HUDEP-2 (cell line): ENCODE measurements at regions not wholly inside any gene's neighbourhood (a gene's known extent, or its start where the extent isn't known, plus 50 kb on each side); places are given as distances from the start of the nearest gene placed in this dataset.

ENCODE experiments used
- DNase-seq, 76 experiments: peaks; one replicate each; lab custom pipeline; 2025; ENCODE audit not compliant: unreplicated experiment in 76 of 76; lab: John Stamatoyannopoulos, UW

GRCh38 chr18:24530630-24531111, 70.2 kb downstream of the HRH4 start:
- DNase-seq: peak in 6 of 76 experiments; percentile 7 to 36 (median 21)

DNA sequence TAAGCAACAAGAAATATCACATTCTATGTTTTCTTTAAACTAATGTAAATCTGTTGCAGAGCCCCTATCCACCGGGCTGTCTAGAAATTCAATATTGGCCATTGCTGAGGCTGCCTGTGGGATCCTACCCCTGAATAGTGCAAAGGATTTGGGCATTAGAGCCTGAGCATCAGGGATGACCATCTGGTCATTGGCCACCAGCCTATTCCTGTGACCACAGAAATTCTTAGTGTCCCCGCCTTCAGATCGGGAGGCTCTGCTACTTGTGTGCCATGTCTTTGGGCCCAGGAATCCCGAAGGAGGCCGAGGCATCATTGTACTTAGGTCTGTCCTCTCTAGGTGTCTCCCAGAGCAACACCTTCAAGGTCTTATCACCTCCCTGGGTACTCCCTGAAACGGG, 73.8 kb downstream of the HRH4 start:
- DNase-seq: no peak

DNA sequence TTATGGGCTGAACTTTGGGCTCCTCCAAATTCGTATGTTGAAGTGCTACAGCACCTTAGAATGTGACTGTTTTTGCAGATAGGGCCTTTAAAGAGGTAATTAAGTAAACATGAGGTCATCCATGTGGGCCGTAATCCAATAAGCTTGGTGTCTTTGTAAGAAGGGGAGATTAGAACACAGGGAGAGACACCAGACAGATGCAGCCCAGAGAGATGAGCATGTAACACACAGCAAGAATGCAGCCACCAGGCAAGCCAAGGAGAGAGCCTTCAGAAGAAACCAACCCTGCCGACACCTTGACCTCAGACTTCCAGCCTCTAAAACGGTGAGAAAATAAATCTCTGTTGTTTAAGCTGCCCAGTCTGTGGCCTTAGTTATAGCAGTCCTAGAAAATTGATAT, 74.3 kb downstream of the HRH4 start:
- no peak for DNase-seq

DNA sequence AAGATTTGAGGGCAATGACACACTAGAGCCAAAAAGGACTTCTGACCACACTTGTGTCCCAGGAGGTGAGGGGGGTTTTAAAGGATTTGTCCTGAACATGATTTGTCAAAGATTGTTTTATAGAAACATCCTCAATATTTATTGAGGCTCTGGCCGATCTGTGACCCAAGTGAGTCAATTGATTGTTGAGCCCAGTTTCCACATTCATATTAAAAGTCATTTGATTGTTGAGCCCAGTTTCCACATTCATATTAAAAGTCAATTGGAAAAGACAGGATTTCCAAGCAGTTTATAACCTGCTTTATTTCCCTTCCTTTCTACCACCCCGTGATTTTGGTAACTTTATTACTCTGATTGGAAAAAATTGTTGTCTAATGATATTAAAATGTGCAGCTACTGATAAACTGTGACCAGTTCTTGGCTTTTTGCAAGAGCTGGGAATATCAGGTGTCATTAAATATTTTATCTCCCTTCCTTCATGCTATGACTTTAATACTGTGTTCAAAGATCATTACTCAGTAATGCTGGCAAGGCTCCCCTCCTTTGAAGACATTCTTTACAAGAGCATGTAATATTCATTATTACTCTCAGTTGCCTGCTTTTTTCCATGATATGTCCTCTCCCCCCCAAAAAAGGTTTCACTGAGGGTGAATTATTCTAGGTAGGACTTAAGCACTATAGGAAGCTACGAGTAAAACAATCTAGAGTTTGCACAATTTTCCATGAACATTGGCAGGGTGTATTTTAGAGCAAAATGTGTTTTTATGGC, 75.3 kb downstream of the HRH4 start:
- DNase-seq: no peak

DNA sequence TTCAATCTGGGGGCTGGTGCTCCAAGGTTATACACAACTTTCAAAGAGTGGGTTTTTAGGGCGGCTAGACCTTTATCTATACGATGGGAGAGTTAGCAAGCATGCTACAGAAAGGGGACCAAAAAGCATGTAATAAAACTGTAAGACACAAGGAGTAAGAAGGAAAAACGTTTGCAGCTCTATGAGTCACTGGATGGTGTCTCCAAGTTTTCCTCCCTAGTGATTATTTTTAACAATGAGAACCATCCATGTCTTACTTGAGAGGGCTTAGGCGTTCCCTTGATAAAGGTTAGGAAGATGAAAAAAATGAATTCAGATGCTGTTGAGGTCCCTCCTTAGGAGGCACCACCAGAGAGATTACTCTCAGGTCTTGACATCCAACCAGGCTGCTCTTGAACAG, 75.9 kb downstream of the HRH4 start:
- DNase-seq: no peak

- no peak for DNase-seq
Measured at GRCh38 chr18:24536834-24537233, 76.4 kb downstream of the HRH4 start.

DNA sequence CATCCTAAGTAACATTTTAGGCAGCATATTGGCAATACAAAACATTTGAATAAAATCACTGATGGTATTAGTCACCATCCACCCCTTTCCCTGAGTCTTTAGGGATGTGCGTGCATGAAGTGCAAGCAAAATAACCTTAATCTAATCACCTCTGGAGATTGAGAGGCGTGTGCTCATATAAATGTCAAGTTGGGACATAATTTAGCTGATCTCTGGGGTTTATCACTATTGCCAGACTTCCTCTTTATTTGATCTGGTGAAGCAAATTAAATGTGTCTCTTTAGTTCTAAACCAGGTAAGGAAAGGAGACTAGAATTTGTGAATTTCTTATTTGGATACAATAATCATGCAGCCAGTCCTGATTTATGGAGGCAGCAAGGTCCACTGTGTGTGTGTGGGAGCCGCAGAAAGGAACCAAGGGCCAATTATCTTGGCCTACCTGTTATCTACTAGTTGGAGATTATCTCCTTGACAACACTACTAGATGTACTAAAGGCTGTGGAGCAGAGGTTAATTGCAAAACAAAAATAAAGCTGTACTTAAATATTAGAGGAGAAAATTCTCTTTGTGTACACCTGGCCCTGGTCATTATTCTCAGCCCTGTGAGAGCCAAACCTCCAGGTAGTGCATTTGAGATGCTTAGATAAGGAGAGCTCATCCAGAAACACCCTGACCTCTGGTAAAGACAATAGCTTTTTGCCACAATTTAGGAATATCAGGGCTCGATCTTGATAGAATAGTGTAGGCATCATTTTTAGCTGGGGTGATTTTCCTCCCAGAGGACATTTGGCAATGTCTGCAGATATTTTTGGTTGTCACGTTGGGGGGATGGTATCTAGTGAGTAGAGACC, 78.2 kb downstream of the HRH4 start:
- peak in 1 of 76 experiments; percentile 8 for DNase-seq

- no peak for DNase-seq
Measured at GRCh38 chr18:24539866-24540617, 79.6 kb downstream of the HRH4 start.

DNA sequence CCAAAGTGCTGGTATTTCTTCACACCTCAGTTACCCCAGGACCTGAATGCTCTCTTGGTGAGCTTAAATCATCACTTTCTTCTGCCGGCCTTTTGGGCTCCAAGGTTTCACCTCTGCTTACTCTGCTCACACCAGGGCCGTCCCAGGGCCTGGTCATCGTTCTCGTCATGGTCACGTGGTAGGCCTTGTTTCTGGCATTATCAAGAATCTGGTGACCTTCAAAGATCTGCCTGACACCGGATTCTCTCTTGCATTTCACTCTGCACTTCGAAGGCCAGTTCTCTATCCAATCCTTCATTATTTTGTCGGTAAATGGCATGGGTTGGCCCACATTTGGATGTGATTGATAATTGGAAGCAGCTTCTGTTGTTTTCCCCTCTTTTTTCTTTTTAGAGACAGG, 80.5 kb downstream of the HRH4 start:
- DNase-seq: no peak

DNA sequence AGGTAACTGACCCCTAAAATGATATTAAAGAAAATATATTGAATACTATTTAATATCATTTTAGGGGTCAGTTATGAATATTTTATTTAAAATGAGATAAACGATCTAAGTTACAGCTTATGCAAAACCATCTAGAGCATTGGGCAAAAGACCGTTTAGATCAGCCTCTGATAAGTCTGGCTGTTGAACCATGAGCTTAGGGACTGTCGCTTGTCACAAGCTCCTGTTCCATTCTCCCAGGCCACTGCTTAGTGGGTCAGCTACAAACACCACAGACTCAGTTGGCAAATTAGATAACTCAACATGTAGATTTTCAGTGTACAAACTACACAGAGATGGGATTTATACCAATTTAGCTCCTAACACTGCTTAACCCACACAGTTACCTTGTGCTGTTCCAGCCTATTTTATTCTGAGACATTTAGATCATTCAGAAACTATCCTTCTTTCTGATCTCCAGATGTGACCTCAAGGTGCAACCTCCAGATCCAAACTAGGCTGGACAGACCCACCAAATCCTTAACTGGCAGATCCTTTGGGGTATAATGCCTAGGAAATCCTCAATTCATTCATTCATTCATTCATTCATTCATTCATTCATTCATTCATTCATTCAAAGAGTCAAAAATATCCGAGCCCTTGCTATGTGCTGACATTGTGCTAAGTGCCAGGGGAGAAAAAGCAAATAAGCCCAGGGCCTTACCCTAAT, 82.8 kb downstream of the HRH4 start:
- DNase-seq: peak in 11 of 76 experiments; percentile 2 to 46 (median 17)

DNA sequence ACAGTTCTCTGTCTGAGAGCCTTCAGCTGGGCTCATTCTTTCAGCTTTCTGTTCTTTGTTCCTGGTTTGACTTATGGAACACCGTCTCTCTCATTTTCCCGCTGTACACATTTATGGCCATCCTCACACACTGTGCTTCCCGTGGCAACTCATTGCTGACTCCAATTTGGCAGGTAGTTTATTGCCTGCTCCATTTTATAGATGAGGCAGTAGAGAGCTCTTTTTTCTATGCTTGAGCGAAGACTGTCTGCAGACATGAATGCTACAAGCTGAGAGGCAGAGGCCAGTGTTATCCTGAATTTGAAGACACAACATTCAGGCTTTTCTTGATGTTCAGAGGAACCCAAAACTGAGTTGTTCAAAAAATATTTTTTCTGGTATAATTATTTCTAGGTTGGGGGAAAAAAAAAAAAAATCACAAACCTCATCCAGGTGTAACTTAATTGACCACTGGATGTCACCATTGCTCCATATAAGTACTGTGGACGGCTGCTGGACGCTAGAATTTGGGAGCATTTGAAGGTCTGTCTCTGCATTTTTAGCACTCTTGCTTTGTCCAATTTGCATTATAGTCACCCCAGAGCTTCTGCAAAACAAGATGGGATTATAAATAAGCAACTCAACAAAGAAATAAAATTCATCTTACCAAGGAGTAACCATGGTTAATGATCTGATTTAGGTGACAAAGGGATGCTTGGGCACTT, 83.5 kb downstream of the HRH4 start:
- DNase-seq: peak in 10 of 76 experiments; percentile 1 to 50 (median 12)

- no peak for DNase-seq
Measured at GRCh38 chr18:24544949-24545348, 84.5 kb downstream of the HRH4 start.

GRCh38 chr18:24545651-24546050, 85.2 kb downstream of the HRH4 start:
- no peak for DNase-seq

DNA sequence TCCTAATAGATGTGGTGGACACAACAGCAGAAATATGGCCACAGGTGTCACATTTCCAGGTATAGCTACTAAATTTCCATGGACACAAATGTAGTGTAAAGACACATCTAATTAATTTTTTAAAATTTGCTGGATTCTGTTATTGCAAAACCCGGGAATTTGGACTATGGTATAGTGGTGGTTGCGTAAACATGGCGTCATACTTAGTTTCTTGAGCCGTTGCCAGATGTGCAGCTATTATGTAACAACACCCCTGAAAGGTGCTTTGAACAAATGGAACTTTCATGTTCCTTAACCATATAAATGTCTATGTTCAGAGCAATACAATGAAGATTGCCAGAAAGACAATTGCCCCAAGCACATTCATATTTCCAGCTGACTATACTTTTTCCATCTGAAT, 85.9 kb downstream of the HRH4 start:
- no peak for DNase-seq

DNA sequence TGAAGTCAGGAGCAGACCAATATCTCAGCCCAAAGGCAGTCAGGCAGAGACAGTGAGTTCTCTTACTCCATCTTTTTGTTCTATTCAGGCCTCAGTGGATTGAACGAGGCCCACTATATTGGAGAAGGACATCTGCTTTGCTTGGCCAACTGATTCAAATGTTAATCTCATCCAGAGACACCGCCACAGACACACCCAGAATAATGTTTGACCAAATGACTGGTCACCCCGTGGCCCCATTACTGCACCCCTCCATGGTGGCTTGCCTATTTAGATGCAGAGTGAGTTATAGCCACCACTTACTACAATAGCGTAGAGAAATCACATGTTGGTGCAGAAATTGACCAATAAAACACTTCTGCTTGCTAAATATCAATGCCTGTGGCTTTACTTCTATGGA, 88.1 kb downstream of the HRH4 start:
- DNase-seq: no peak

DNA sequence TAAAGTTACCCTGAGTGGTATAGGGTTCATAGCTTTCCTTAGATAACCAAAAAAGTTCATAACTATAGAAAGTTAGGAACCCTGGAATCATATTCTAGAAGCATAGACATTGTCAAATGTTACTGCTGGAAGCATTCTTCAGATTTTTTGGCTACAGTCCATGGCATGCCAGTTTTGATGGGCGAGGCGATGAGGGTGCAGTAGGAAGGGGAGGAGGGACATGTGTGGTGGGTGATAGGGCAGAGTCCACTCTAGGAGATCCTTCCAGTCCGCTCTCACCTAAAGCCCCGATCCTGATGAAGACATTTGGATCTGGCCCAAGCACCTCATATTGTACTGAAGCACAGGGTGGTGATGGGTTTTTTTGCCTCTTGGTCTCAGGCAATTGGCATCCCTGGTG, 91.8 kb downstream of the HRH4 start:
- DNase-seq: no peak

DNA sequence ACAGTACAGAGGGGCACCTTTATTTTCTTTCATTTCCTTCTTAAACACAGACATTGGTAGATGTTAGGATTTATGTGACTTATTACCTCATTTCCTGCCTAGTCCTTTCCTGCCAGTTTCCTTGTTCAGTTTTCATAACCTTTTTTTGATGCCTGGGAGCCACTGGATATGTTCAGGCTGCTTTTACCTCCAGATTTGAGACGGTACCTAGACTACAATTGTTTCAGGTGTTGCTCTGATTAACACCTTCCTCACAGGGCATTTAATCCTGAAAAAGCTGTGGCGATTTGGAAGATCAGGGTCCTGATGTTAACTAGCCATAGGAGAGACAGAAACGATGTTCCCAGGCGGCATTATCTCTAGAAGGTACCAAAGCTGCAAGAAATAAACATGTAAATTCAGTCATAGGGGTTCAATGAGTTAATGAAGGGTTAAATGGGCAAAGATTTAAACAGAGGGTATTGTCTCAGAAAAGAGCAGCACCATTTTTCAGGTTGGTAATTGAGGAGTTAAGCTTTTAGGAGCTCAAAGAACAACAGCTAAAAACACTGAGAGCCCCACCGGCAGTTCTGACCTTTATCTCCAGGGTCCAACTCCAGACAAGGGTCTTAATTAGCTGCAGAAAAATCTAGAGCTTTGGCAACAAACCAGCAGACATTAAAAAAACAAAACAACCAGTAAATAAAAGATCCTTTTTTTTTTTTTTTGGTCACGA, 93.3 kb downstream of the HRH4 start:
- no peak for DNase-seq

DNA sequence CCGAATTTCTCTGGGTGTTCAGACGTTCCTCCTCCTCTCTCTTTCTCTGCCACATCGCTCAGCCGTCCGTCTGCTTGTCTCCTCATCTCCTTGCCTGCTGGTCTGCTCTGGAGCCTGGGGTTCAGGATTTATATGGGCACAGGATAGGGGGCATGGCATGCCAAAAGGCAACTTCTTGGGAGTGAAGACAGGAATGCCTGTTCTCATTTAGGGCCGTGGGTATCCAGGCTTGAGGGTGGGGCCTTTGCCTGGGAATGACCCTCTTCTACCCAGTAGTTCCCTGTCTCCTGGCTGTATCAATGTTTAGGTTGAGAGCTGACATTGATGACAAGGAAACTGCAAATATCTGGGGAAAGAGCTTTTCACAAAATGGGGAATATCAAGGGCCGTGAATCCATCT, 98.0 kb downstream of the HRH4 start:
- DNase-seq: no peak

DNA sequence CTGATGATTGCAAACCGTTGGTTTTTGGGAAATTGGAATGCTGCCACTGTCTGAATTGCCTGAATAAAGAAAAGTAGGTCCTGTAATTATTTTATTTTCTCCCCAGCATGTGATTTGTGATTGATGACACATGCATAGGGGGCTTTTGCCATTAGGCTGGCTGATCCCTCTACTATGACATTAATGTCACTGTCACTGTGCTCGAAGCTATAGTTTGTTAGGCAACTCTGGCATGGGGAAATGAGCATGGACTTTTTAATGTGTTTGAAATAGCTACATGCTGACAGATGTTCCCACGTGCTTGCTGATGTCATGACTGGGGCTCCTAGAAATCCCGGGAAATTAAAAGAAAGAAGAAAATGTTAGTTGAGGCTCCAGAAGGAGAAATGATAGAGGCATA, 99.1 kb downstream of the HRH4 start:
- DNase-seq: no peak
